ENCODE measurements at regions not wholly inside any gene's neighbourhood (a gene's known extent, or its start where the extent isn't known, plus 50 kb on each side); places are given as distances from the start of the nearest gene placed in this dataset.
A peak's percentile ranks its signal among the peaks of the same experiment; 100 is the strongest.

GRCh38 chr1:244196571-244197285, 145.6 kb downstream of the ZBTB18 start:
- no peak for DNase-seq

GRCh38 chr1:244197851-244198375, 146.8 kb downstream of the ZBTB18 start:
- DNase-seq = no peak

- no peak for DNase-seq
These were observed 148.8 kb downstream of the ZBTB18 start for GRCh38 chr1:244199902-244200301.

- DNase-seq = no peak
These were observed 149.5 kb downstream of the ZBTB18 start for GRCh38 chr1:244200596-244200995.

- DNase-seq = no peak
These were observed 150.7 kb downstream of the ZBTB18 start for GRCh38 chr1:244201750-244202149.

- no peak for DNase-seq
These were observed 152.9 kb downstream of the ZBTB18 start for GRCh38 chr1:244204004-244204403.

GRCh38 chr1:244205171-244205570, 154.1 kb downstream of the ZBTB18 start:
- DNase-seq = no peak

GRCh38 chr1:244205906-244206305, 154.8 kb downstream of the ZBTB18 start:
- DNase-seq = no peak

GRCh38 chr1:244207042-244207934, 156.2 kb downstream of the ZBTB18 start:
- peak; percentile 10 for DNase-seq

- no peak for DNase-seq
These were observed 156.8 kb downstream of the ZBTB18 start for GRCh38 chr1:244207935-244208244.

- DNase-seq = no peak
These were observed 158.9 kb downstream of the ZBTB18 start for GRCh38 chr1:244209955-244210354.

GRCh38 chr1:244210884-244211558, 159.9 kb downstream of the ZBTB18 start:
- DNase-seq = no peak

- DNase-seq = no peak
These were observed 160.5 kb downstream of the ZBTB18 start for GRCh38 chr1:244211559-244211944.

GRCh38 chr1:244212219-244212618, 161.1 kb downstream of the ZBTB18 start:
- no peak for DNase-seq

- DNase-seq = peak; percentile 4
These were observed 161.9 kb downstream of the ZBTB18 start for GRCh38 chr1:244212797-244213475.

GRCh38 chr1:244214009-244214967, 163.2 kb downstream of the ZBTB18 start:
- peak; percentile 35 for DNase-seq

GRCh38 chr1:244216836-244217235, 165.8 kb downstream of the ZBTB18 start:
- no peak for DNase-seq

GRCh38 chr1:244217711-244218110, 166.6 kb downstream of the ZBTB18 start:
- DNase-seq = no peak

GRCh38 chr1:244218220-244218619, 167.1 kb downstream of the ZBTB18 start:
- DNase-seq = no peak

- no peak for DNase-seq
These were observed 168.1 kb downstream of the ZBTB18 start for GRCh38 chr1:244219149-244219548.

GRCh38 chr1:244219802-244220201, 168.7 kb downstream of the ZBTB18 start:
- no peak for DNase-seq

Measured in skin of body (tissue), 1 donor.